ENCODE measurements at regions not wholly inside any gene's neighbourhood (a gene's known extent, or its start where the extent isn't known, plus 50 kb on each side); places are given as distances from the start of the nearest gene placed in this dataset.

GRCh38 chr4:100795581-100795980 lies 277.8 kb upstream of the EMCN start:
- no peak for ATAC-seq (ENCODE audit: low read depth)
- no peak overlapping the region for H2BK5ac ChIP-seq (ENCODE audit: low read depth, low read length, poor library complexity, severe bottlenecking)
- H3K9me1 ChIP-seq (ENCODE audit: insufficient read depth, low read length), result no peaks in the 10 kb centered on the region
- no peaks in the 10 kb centered on the region for H3K27me3 ChIP-seq (ENCODE audit: control insufficient read depth, insufficient read depth, low read length)
- no peak overlapping the region for H3K4me3 ChIP-seq (ENCODE audit: insufficient read depth, low read depth, low read length)
- TF ChIP-seq RFX5 (IDR thresholded peaks at IDR 0.05; ENCODE audit: low read depth, low read length) (no peak), CEBPB (IDR thresholded peaks at IDR 0.05; ENCODE audit: low read depth, low read length) (no peak), NFE2L2 (IDR thresholded peaks at IDR 0.05; ENCODE audit: low read depth, low read length) (no peak), MAFK (IDR thresholded peaks at IDR 0.05; ENCODE audit: low read depth, low read length) (no peak), SMC3 (IDR thresholded peaks at IDR 0.05; ENCODE audit: low read depth, low read length) (no peak), CHD1 (IDR thresholded peaks at IDR 0.05; ENCODE audit: low read depth, low read length) (no peak), MAZ (IDR thresholded peaks at IDR 0.05; ENCODE audit: borderline replicate concordance, low read depth, low read length) (no peak), RAD21 (IDR thresholded peaks at IDR 0.05; ENCODE audit: low read length) (no peak), BHLHE40 (IDR thresholded peaks at IDR 0.05; ENCODE audit: low read depth, low read length) (no peak), MXI1 (IDR thresholded peaks at IDR 0.05; ENCODE audit: borderline replicate concordance, low read depth, low read length) (no peak)
- H3K36me3 ChIP-seq (ENCODE audit: control insufficient read depth, insufficient read depth, low read length), result no peaks in the 10 kb centered on the region
- no peak overlapping the region for H2BK120ac ChIP-seq (ENCODE audit: low read depth, low read length)
- BruUV-seq (replicated peaks), result no TSS peak
- no peak overlapping the region for H3K9ac ChIP-seq (ENCODE audit: low read depth, low read length)
- no peaks in the 10 kb centered on the region for H3K4me1 ChIP-seq (ENCODE audit: control insufficient read depth, insufficient read depth, low read length)
- H3K18ac ChIP-seq (ENCODE audit: low read depth, low read length), result no peak overlapping the region
- no peak overlapping the region for H2BK20ac ChIP-seq (ENCODE audit: low read depth, low read length)
- ChIA-PET CTCF (interaction anchor here (1.3 kb wide), 1 partner anchor 16 kb away, joined by 3 read pairs; no protein-coding TSS in a partner anchor), POLR2A (ENCODE audit: unreplicated experiment) (no interaction called here)
- H3K23ac ChIP-seq (ENCODE audit: low read depth, low read length), result no peak overlapping the region
- in situ Hi-C loops (cut with MboI; ENCODE audit: low sequenced_read_pairs), result no loop called here
- no peak overlapping the region for H3K4me2 ChIP-seq (ENCODE audit: low read depth, low read length)
- 0% methylated on average over 1 of the region's 1 CpG; no CpG with 5 or more reads in 1 of the 2 experiments for WGBS, 2 experiments (ENCODE audit: extremely low coverage in 2 of 2, insufficient read length in 1 of 2)
- no peaks in the 10 kb centered on the region for H4K20me1 ChIP-seq (ENCODE audit: insufficient read depth, low read length)
- no peak overlapping the region for H2AFZ ChIP-seq (replicated peaks; ENCODE audit: low read length, poor library complexity)
- no peak overlapping the region for H2AK9ac ChIP-seq (replicated peaks; ENCODE audit: low read depth, low read length, poor library complexity)
- no peak overlapping the region for H2AK5ac ChIP-seq (ENCODE audit: low read depth, low read length)
- H3K56ac ChIP-seq (ENCODE audit: extremely low read depth, insufficient read depth, low read length), result no peak overlapping the region
- no peak overlapping the region for H3K27ac ChIP-seq (ENCODE audit: insufficient read depth, low read length)
- H4K91ac ChIP-seq (ENCODE audit: insufficient read depth, low read depth, low read length), result no peak overlapping the region
- H3K4ac ChIP-seq (ENCODE audit: low read depth, low read length), result no peak overlapping the region
- dilution Hi-C loops (cut with HindIII; ENCODE audit: low sequenced_read_pairs, unreplicated experiment), result no loop called here
- H2BK15ac ChIP-seq (ENCODE audit: low read depth, low read length), result no peak overlapping the region
- H4K8ac ChIP-seq (ENCODE audit: low read depth in 2 of 2, low read length in 2 of 2), result no peak overlapping the region
- intact Hi-C loops (cut with micrococcal nuclease), result no loop called here
- H3K9me3 ChIP-seq (ENCODE audit: control insufficient read depth, insufficient read depth, low read length), result 0 out of 2 replicates have a peak, but pooled peaks cover 2% of the 10 kb centered on the region
- DNase-seq, result no peak
- no peaks in the 10 kb centered on the region for H3K79me1 ChIP-seq (ENCODE audit: low read depth in 1 of 2, low read length in 2 of 2)
- H4K5ac ChIP-seq (ENCODE audit: low read depth, low read length), result no peak overlapping the region
- H3K14ac ChIP-seq (replicated peaks; ENCODE audit: low read depth, low read length), result no peak overlapping the region

All from IMR-90 (cell line).